ENCODE measurements at regions not wholly inside any gene's neighbourhood (a gene's known extent, or its start where the extent isn't known, plus 50 kb on each side); places are given as distances from the start of the nearest gene placed in this dataset.

DNA sequence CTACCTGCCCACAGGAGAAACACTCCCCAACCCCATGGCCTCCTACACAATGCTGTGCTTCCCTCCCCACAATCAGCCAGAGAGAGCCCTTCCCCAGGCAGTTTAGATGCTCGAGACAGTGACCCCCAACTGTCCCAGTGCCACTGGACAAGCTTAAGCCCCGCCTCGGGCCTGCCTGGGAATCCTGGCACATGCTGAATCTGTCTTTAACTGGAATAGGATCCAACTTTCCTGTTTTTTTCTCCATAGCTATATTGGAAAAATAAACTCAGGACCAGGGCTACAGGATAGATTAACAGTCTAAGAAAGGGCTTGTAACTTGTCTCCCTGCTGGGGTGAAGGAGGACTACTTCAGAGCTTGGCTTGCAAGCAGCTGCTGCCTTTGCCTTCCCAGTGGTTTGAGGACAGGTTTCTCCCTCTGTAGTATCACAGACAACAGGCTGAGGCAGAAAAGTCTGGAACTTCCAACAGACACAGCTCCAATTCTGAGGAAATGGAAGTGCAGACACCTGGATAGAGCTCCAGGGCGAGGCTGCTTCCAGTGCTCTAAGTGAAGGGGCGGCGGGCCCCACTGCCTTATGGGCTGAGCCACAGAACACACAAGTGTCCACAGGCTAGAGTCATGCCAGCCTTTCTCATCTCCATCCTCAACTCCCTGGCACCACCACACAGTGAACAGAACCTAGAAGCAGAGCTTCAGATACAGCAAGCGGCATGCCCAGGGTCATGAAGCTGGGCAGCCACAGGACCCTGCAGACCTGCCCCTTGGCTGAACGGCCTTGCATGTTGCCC is 228.3 kb downstream of the TUBA3C start:
- H3K27ac ChIP-seq: no peak overlapping the region
- no peaks in the 10 kb centered on the region for H3K36me3 ChIP-seq
- 63 to 71% methylated on average over 7 to 8 of the region's 8 CpGs for WGBS, 2 donors
- H3K4me1 ChIP-seq: no peaks in the 10 kb centered on the region
- DNase-seq (peak in 1 of 2 donors; percentile 30), ATAC-seq (ENCODE audit: low FRiP score in 2 of 2) (no peak)
- H3K9me3 ChIP-seq: peaks cover 0 to 10% (median 5%) of the 10 kb centered on the region in 4 donors
- TF ChIP-seq POLR2AphosphoS5 (IDR thresholded peaks at IDR 0.05) (no peak), POLR2A (IDR thresholded peaks at IDR 0.05) (no peak), EP300 (IDR thresholded peaks at IDR 0.05) (no peak)
- TF ChIP-seq, protein P1, sequence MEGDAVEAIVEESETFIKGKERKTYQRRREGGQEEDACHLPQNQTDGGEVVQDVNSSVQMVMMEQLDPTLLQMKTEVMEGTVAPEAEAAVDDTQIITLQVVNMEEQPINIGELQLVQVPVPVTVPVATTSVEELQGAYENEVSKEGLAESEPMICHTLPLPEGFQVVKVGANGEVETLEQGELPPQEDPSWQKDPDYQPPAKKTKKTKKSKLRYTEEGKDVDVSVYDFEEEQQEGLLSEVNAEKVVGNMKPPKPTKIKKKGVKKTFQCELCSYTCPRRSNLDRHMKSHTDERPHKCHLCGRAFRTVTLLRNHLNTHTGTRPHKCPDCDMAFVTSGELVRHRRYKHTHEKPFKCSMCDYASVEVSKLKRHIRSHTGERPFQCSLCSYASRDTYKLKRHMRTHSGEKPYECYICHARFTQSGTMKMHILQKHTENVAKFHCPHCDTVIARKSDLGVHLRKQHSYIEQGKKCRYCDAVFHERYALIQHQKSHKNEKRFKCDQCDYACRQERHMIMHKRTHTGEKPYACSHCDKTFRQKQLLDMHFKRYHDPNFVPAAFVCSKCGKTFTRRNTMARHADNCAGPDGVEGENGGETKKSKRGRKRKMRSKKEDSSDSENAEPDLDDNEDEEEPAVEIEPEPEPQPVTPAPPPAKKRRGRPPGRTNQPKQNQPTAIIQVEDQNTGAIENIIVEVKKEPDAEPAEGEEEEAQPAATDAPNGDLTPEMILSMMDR (IDR thresholded peaks at IDR 0.05): no peak
- no peak overlapping the region for H3K4me3 ChIP-seq
- no peaks in the 10 kb centered on the region for H3K27me3 ChIP-seq

DNA sequence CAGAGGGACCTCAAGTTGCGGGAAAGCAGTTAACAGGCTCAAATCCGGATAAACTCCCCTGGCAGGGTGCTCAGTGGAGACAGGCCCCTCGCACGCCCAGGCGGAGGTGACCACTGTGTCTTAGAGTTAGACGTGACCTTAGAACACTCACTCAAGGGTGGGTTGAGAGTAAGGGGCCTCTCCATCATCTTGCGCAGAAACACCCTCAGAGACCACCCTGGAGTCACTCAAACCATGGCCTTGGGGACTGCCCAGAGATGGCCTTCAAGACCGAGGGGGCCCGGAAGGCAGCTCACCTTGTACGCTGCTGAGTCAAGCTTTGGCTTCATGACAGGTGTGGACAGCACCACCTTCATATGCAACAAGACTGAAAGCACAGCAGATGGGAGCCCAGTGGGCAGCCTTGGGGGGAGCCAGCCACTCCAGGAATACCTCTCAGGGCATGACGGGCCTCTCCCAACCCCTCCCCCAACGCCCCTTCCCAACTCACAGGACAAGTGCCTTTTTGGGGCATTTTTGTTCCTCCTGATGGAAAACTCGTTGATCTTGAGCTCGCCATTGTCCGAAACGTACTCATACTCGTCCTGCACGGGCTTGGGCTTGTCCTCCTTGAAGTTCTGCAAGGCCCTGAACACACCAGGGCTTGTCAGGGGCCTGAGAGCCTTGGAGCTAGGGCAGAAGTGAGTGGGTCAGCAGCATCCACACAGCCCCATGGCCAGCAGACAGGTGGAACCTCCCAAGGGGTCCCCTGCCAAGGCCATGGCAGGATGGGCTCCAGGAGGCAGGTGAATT is 229.2 kb downstream of the TUBA3C start:
- no peak overlapping the region for H3K27ac ChIP-seq
- DNase-seq (peak in 1 of 2 donors; percentile 40), ATAC-seq (ENCODE audit: low FRiP score in 2 of 2) (no peak)
- H3K27me3 ChIP-seq: no peaks in the 10 kb centered on the region
- WGBS, 2 donors: 80 to 82% methylated on average over 13 to 18 of the region's 18 CpGs
- no peak overlapping the region for H3K4me3 ChIP-seq
- no peaks in the 10 kb centered on the region for H3K36me3 ChIP-seq
- no peaks in the 10 kb centered on the region for H3K4me1 ChIP-seq
- H3K9me3 ChIP-seq: peaks cover 0 to 1% (median under 1%) of the 10 kb centered on the region in 4 donors
- TF ChIP-seq, protein P1 (IDR thresholded peaks at IDR 0.05): no peak
- TF ChIP-seq POLR2AphosphoS5 (IDR thresholded peaks at IDR 0.05) (no peak), EP300 (IDR thresholded peaks at IDR 0.05) (no peak), POLR2A (IDR thresholded peaks at IDR 0.05) (no peak)

DNA sequence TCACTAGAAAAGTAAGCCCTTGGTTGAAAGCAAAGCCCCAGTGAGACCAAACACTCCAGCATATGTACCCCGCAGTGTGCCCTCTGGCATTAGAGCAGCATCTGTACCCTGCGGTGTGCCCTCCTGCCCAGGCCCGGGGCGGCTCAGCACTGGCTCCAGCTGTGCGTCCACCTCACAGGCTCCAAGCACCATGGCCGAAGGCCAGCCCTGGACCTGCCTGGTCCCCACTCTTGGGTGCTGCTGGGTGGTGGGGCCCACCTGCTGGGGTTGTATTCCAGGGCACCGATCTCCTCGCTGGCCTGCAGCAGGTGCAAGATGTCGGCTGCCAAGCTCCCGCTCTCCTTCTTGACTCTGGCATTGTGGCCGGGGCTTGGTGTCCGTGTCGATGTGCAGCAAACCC is 230.2 kb downstream of the TUBA3C start:
- no peaks in the 10 kb centered on the region for H3K36me3 ChIP-seq
- H3K27ac ChIP-seq: no peak overlapping the region
- H3K27me3 ChIP-seq: no peaks in the 10 kb centered on the region
- ATAC-seq (ENCODE audit: low FRiP score in 2 of 2) (no peak), DNase-seq (peak in 1 of 2 donors; percentile 73)
- TF ChIP-seq, protein P1 (IDR thresholded peaks at IDR 0.05): no peak
- no peak for TF ChIP-seq EP300 (IDR thresholded peaks at IDR 0.05)
- no peak for TF ChIP-seq POLR2AphosphoS5 (IDR thresholded peaks at IDR 0.05)
- TF ChIP-seq POLR2A (IDR thresholded peaks at IDR 0.05): no peak
- no peaks in the 10 kb centered on the region for H3K4me1 ChIP-seq
- 96 to 100% methylated on average over 2 to 13 of the region's 13 CpGs for WGBS, 2 donors
- no peak overlapping the region for H3K4me3 ChIP-seq
- H3K9me3 ChIP-seq: no peaks in the 10 kb centered on the region

DNA sequence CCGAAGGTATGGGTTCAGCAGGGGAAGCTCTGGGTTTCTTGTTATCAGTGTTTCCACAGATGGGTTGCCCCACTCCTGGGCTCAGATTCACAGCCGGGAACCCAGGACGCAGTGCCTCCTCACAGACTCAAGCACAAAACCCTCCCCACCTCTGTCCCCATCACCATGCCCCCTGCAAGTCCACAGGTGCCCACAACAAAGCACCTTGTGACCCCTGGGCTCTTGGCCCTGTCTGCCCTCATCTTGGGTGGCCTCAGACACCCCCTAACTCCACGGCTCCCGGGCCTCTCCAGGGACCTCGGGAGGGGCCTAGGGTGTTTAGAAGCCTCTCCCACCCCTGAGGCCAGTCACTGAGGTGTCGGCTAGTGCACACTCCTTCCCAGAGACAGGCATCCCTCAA is 231.7 kb downstream of the TUBA3C start:
- WGBS, 2 donors: 73 to 92% methylated on average over 4 to 6 of the region's 7 CpGs
- ATAC-seq (ENCODE audit: low FRiP score in 2 of 2): no peak

More for the DNA sequence above, 231.7 kb downstream of the TUBA3C start:
- no peak overlapping the region for H3K4me3 ChIP-seq
- H3K4me1 ChIP-seq: no peaks in the 10 kb centered on the region
- TF ChIP-seq POLR2A (IDR thresholded peaks at IDR 0.05) (no peak), POLR2AphosphoS5 (IDR thresholded peaks at IDR 0.05) (no peak), EP300 (IDR thresholded peaks at IDR 0.05) (no peak)
- TF ChIP-seq, protein P1 (IDR thresholded peaks at IDR 0.05): no peak
- no peaks in the 10 kb centered on the region for H3K9me3 ChIP-seq
- no peak overlapping the region for H3K27ac ChIP-seq
- no peaks in the 10 kb centered on the region for H3K27me3 ChIP-seq
- DNase-seq: no peak
- no peaks in the 10 kb centered on the region for H3K36me3 ChIP-seq
